H1 (cell line): ENCODE measurements at regions not wholly inside any gene's neighbourhood (a gene's known extent, or its start where the extent isn't known, plus 50 kb on each side); places are given as distances from the start of the nearest gene placed in this dataset.

Source experiments
- E2F6 ChIP-seq: IDR thresholded peaks from 2 replicates; pipeline ENCODE4 v1.6.1; 2012; ENCODE audit warnings: inconsistent platforms
- MAX ChIP-seq: IDR thresholded peaks from 2 replicates; pipeline ENCODE4 v1.6.1; 2012; ENCODE audit warnings: inconsistent platforms
- RFX5 ChIP-seq: IDR thresholded peaks from 2 replicates; pipeline ENCODE4 v1.6.1; 2011; ENCODE audit warnings: low read depth, low read length, improper control_type of control experiment, borderline replicate concordance
- RXRA ChIP-seq: IDR thresholded peaks from 2 replicates; pipeline ENCODE4 v1.6.1; 2011; ENCODE audit warnings: low read depth, mild to moderate bottlenecking, low read length, moderate library complexity; ENCODE audit not compliant: insufficient read depth
- SIX5 ChIP-seq: IDR thresholded peaks from 2 replicates; pipeline ENCODE4 v1.6.1; 2011; ENCODE audit warnings: mild to moderate bottlenecking, low read depth, low read length
- TF ChIP-seq, protein P1 (sequence below), 3 experiments: IDR thresholded peaks; 1 replicate in 2 of 3; 2 replicates in 1 of 3; pipeline versions ENCODE4 v1.5.1 to v1.6.1; 2011; ENCODE audit warnings: low read length in 3 of 3, mild to moderate bottlenecking in 3 of 3, inconsistent platforms in 2 of 3, low read depth in 1 of 3, moderate library complexity in 1 of 3; ENCODE audit not compliant: insufficient read depth in 1 of 3; ENCODE audit errors: control extremely low read depth in 1 of 3

DNA sequence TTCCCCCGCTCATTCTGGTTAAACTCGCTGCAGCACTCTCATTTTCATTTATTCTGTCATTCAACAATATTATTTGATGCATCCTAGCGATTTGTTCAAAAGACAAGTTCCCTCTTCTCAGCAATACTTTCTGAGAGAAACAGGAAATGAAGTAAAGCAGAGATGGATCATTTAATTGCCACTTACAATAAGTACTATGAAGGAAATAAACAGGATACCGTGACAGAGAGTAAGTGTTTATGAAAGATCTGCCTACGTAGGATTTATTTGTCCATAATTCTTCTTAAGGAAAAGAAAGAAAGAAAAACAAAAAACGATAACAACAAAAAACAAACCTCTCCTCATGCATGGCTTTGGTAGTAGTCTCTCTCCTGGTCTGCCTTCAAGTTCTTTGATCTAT, 406.8 kb upstream of the ZNF608 start (continued):
- TF ChIP-seq, protein P1, sequence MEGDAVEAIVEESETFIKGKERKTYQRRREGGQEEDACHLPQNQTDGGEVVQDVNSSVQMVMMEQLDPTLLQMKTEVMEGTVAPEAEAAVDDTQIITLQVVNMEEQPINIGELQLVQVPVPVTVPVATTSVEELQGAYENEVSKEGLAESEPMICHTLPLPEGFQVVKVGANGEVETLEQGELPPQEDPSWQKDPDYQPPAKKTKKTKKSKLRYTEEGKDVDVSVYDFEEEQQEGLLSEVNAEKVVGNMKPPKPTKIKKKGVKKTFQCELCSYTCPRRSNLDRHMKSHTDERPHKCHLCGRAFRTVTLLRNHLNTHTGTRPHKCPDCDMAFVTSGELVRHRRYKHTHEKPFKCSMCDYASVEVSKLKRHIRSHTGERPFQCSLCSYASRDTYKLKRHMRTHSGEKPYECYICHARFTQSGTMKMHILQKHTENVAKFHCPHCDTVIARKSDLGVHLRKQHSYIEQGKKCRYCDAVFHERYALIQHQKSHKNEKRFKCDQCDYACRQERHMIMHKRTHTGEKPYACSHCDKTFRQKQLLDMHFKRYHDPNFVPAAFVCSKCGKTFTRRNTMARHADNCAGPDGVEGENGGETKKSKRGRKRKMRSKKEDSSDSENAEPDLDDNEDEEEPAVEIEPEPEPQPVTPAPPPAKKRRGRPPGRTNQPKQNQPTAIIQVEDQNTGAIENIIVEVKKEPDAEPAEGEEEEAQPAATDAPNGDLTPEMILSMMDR (IDR thresholded peaks at IDR 0.05; ENCODE audit: control extremely low read depth in 1 of 3, insufficient read depth in 1 of 3, low read depth in 1 of 3, low read length in 3 of 3), result no peak
- TF ChIP-seq MAX (no peak), RXRA (no peak), E2F6 (no peak), RFX5 (no peak), SIX5 (no peak)
